ENCODE measurements at regions not wholly inside any gene's neighbourhood (a gene's known extent, or its start where the extent isn't known, plus 50 kb on each side); places are given as distances from the start of the nearest gene placed in this dataset.
"Not testable (repeated sequence)": the region's sequence is repeated elsewhere in the genome, so short reads cannot be mapped to it uniquely, and the experiment has no call there.

GRCh38 chr14:105662043-105662442 is 135.7 kb downstream of the TMEM121 start:
- DNase-seq: not testable (repeated sequence)

DNA sequence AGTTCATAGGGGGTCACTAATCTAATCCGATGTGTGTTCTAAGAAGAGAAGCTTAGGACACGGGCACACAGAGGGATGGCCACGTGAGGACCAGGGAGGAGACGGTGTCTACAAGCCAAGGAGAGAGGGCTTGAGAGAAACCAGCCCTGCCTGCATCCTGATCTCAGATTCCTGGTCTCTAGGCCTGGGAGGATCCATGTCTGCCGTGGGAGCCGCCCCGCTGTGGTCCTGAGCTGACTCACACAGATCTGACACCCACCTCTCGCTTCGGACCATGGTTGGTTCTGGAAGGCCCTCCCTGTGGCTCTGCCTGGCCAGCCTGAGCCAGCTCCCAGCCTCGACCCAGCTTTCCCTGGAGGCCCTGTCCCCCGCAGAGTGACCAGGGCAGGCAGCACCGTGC is 136.2 kb downstream of the TMEM121 start:
- DNase-seq: not testable (repeated sequence)

DNA sequence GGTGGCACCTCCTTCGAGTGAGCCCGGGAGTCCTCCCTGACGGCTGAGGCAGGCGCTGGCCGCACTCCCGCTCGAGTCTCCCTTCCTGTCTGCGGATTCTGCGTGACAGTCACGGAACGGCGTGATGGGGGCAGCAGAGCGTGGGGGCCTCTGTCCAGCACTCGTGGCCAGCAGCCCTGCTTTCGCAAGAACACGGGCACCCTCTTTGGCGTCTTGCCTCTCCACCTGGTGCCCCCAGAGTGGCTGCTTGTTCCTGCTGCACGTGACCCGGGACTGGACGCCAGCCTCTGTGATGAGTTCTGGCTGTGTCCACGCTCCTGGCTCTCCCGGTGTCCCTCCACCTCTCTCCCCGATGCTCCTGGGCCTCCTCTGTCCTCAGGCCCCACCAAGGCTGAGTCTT is 136.9 kb downstream of the TMEM121 start:
- DNase-seq: not testable (repeated sequence)

GRCh38 chr14:105663818-105664596 is 137.6 kb downstream of the TMEM121 start:
- not testable (repeated sequence) for DNase-seq

- no peak for DNase-seq
Measured at GRCh38 chr14:105664691-105665090, 138.3 kb downstream of the TMEM121 start.

- DNase-seq: no peak
Measured at GRCh38 chr14:105665247-105665950, 139.0 kb downstream of the TMEM121 start.

- DNase-seq: no peak
Measured at GRCh38 chr14:105665951-105666277, 139.5 kb downstream of the TMEM121 start.

GRCh38 chr14:105666420-105666819 is 140.0 kb downstream of the TMEM121 start:
- DNase-seq: no peak

GRCh38 chr14:105666991-105667662 is 140.7 kb downstream of the TMEM121 start:
- DNase-seq: not testable (repeated sequence)

GRCh38 chr14:105667663-105668020 is 141.3 kb downstream of the TMEM121 start:
- not testable (repeated sequence) for DNase-seq

- not testable (repeated sequence) for DNase-seq
Measured at GRCh38 chr14:105668021-105668420, 141.6 kb downstream of the TMEM121 start.

GRCh38 chr14:105668471-105669230 is 142.3 kb downstream of the TMEM121 start:
- not testable (repeated sequence) for DNase-seq

DNA sequence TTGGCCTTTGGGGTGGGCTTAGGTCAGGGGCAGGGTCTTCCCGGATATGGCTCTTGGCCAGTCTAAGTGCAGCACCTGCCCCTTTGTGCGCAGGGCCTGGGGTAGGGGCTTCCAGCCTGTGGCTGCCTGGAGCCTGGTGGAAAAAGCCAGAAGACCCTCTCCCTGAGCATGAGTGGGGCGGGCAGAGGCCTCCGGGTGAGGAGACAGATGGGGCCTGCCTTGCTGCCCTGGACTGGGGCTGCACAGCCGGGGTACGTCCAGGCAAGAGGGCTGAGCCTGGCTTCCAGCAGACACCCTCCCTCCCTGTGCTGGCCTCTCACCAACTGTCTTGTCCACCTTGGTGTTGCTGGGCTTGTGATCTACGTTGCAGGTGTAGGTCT is 142.8 kb downstream of the TMEM121 start:
- not testable (repeated sequence) for DNase-seq

DNA sequence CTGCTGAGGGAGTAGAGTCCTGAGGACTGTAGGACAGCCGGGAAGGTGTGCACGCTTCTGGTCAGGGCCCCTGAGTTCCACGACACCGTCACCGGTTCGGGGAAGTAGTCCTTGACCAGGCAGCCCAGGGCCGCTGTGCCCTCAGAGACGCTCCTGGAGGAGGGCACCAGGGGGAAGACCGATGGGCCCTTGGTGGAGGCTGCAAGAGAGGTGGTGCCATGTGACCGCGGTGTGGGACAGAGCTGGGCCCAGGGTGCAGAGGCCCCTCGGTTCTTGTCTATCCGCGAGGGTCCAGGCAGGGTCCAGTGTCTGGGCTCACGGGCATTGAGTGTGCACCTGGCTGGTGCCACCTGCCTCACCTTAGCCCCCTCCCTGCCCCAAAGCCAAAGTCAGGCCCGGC is 143.3 kb downstream of the TMEM121 start:
- not testable (repeated sequence) for DNase-seq

- not testable (repeated sequence) for DNase-seq
Measured at GRCh38 chr14:105672450-105673200, 146.2 kb downstream of the TMEM121 start.

DNA sequence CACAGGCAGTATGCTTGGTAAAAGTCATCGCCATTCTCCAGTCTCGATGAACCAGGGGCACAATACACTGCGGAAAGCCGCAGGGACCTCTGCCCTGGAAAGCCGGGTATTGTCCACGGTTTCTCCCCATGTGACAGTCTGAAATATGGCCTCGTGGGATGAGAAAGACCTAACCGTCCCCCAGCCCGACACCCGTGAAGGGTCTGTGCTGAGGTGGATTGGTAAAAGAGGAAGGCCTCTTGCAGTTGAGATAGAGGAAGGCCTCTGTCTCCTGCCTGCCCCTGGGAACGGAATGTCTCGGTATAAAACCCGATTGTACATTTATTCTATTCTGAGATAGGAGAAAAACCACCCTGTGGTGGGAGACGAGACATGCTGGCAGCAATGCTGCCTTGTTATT is 149.1 kb downstream of the TMEM121 start:
- DNase-seq: not testable (repeated sequence)

GRCh38 chr14:105675905-105676670 is 149.7 kb downstream of the TMEM121 start:
- DNase-seq: not testable (repeated sequence)

DNA sequence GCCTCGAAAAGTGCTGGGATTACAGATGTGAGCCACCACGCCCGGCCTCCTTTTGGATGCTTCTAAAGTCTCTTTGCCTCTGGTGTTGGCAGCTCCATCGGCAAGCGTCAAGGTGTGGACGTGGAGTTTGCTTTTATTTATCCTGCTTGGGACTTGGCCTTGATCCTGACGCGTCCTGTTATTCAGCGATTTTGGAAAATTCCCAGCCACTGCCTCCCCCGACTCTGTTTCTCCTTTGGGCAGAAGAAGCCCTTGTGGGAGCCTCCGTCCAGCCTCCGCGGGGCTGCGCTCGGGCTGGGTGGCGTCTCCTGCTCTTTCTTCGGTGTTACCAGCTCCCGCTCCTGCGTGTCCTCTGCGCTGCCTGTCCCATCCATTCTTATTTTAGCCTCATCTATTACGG is 151.7 kb downstream of the TMEM121 start:
- DNase-seq: not testable (repeated sequence)

GRCh38 chr14:105678996-105679958 is 152.9 kb downstream of the TMEM121 start:
- not testable (repeated sequence) for DNase-seq
